ENCODE measurements at regions not wholly inside any gene's neighbourhood (a gene's known extent, or its start where the extent isn't known, plus 50 kb on each side); places are given as distances from the start of the nearest gene placed in this dataset.

GRCh38 chr21:28644762-28645161, 347.9 kb downstream of the LTN1 start:
- no peak for DNase-seq (ENCODE audit: low read depth)

GRCh38 chr21:28642891-28643290, 349.8 kb downstream of the LTN1 start:
- no peak for DNase-seq (ENCODE audit: low read depth)

- DNase-seq (ENCODE audit: low read depth) = no peak
Observed at GRCh38 chr21:28641731-28642130, 350.9 kb downstream of the LTN1 start.

DNA sequence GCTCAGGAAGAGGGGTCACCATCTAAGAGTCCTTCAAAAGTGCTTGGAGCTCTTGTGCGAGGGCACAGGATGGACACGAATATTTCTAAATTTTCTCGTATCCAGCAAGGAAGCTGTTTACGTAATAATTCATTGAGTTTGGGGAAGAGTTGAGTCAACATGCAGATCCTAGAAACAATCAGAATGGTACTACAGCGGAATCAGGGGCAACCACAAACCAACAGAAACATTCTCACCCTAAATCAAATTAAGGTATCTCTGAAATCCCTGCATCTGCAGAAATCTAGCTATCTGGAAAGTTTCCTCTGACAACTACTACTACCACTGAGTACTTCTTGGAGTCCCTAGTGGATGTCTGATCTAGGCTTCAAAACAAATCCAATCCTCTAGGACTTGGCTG, 352.4 kb downstream of the LTN1 start:
- no peak for DNase-seq (ENCODE audit: low read depth)

DNA sequence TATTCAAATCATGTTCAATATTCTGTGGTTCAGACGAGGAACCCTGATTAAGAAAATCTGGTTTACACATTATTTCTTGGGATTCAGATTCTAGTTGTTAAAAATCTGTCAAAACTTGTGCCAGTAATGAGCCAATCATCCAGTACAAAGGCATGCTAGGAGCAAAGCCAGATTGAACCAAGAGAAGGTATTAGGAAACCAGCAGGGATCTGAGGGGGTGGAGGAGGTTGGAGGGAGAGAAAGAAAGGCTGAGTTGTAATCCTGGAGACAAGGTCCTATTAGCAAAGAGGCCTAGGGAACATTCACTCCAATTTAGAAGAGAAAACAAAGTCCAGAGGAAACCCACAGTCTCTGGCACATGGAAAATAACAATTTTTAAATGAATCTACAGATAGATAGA, 352.9 kb downstream of the LTN1 start:
- DNase-seq (ENCODE audit: low read depth) = no peak

DNA sequence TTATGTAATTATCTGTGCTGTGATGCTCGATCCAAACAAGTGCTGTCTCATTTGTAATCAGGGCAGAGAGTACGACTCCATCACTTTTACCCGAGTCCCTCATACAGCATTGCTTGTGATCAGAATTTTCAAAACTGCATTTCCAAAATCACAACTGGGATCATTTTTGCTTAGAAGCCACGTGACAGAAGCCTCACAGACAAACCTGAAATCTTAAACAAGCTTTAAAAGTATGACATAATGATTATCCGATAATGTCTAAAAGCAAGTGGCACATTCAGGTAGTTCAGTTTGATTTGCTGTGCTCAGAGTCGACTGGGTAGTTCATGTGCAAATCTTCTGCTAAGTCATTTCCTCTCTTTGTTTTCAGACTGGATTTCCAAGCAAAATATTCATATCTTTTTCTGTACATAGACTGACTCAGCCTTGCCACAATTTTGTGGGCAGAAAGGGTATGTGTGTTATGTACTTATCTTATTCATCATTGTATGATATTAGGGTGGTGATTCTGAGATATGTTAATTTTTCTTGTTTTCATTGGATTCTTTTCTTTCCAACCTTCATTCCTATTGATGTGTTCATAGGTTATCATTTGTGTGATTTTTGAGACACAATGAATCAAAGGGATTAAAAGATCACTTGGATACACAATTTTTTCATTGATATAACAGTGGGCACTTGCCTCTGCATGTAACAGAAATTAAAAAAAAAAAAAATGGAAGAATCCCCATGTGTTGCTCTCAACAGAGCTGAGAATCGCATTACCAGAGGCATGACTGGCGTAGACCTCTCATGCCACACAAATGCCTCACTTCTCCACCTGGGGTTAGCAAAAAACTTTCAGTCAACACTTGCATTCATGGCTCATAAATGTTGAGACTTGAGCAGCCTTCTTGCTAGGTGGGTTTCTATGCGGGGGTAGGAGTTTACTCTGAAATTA, 355.7 kb downstream of the LTN1 start:
- DNase-seq (ENCODE audit: low read depth) = no peak

DNA sequence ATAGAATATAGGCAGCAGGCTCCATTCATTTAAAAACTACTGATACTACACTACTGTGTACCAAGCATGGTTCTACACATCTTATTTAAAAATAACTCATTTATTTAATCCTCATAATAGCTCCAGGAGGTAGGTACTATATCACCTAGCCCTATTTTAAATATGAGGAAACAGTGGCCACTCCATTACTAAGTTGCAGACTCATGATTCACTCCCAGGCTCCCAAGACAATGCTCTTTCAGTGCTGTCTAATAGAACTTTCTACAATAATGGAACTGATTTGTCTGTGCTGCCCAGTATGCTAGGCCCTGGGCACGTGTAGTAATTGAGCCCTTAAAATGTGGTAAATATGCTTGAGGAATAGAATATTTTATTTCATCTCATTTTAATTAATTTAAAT, 357.1 kb downstream of the LTN1 start:
- DNase-seq (ENCODE audit: low read depth) = no peak

DNA sequence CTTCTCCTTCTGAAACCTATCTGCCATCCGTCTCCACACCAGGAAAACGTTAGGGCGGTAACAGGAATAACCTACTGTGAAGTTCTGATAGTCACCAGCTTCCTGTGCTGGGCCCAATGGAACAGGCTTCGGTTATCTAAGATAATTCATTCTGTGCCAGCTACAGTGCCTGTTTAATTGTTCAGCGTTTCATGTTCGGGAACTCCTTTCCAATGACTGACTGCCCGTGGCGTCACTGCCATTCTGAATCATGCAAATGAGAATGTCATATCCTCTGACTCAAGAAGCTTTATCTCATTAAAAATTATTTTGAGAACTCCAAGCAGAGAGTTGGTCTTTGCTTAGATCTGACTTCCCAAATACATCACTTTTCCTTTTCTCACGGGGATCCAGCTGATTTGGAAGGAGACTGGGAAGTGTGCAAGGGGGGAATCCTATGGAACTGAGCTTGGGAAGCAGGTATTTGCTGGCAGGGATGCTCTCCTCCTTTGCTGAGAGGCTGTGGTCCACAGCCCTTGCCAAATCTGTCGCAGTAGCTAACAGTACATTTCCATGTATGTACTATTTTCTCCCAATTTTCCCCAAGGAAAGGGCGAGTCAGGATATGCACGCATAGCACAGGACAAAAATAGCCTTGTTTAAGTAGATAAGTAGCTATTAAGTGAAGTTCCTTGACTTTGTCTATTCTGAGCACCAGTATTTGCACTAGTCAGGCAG, 358.7 kb downstream of the LTN1 start:
- DNase-seq (ENCODE audit: low read depth) = no peak

GRCh38 chr21:28632755-28633408, 359.8 kb downstream of the LTN1 start:
- DNase-seq (ENCODE audit: low read depth) = no peak

DNA sequence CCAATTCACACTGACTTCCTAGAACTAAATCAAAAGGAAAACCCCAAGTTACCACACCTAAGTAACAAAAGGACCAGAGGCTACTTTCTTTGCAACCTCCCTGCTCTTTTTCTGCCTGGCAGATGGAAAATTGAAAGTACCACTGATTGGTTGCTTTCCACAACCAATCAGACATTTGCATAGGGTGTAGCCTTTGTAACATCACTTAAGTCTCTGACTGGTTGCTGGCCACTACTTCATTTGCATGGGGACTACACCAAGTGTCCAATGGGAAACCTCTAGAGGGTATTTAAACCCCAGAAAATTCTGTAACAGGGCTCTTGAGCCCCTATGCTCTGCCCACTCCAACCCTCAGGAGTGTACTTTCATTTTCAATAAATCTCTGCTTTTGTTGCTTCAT, 365.0 kb downstream of the LTN1 start:
- DNase-seq (ENCODE audit: low read depth) = no peak

- DNase-seq (ENCODE audit: low read depth) = no peak
Observed at GRCh38 chr21:28627261-28627660, 365.4 kb downstream of the LTN1 start.

DNA sequence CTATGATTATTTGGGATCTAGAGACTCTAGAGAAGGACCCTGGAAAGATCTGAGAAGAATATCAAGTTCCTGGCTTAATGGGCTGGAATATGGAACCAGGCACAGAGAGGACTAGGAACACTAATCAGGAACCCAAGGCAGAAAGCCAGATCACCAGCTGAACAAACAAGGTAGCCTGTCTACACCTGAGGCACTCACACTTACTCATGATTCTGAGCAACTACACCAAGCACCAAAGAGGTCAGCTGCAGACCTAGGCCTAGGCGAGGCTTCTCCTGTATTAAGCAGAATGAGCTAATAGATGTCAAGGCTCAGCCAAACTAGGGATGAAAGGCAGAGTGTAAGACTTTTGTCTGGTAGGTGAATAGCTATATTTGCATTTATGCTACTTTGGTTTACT, 368.1 kb downstream of the LTN1 start:
- DNase-seq (ENCODE audit: low read depth) = no peak

- DNase-seq (ENCODE audit: low read depth) = no peak
Observed at GRCh38 chr21:28617300-28617699, 375.4 kb downstream of the LTN1 start.

DNA sequence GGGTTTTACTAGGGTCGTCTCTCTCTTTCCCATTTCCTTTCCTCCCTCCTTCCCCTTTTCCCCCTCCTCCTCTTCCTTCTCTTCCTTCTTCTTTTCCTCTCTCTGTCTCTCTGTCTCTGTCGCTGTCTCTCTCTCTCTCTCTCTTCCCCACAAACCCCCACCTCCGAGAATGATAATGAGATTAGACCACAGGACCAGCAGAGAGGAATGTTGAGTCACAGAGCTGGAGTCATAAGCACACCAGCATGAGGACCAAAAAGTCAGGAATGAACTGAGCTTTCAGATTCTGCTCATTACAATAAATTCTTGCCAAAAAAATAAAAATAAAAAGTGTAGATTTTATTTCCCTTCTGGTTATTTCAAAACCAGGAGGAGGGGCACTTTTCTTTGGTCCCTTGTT, 377.4 kb downstream of the LTN1 start:
- no peak for DNase-seq (ENCODE audit: low read depth)

GRCh38 chr21:28614791-28615190, 377.9 kb downstream of the LTN1 start:
- no peak for DNase-seq (ENCODE audit: low read depth)

- no peak for DNase-seq (ENCODE audit: low read depth)
Observed at GRCh38 chr21:28608646-28609045, 384.0 kb downstream of the LTN1 start.

DNA sequence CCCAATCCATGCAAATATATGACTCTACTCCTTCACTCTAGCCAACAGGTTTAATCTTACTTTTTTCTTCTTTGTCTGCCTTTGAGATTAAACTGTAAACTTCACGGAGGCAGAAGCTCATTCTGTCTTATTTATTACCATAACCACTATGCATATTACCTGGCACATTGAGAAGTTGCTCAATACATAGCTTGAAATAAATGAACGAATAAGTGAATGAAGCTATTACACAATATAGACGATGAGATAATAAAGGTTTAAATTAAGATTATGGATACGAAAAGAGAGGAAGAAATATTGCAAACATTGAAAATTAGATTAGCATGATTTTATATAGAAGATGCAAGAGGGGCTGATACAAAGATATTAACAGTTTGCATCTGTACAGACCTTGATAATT, 385.1 kb downstream of the LTN1 start:
- no peak for DNase-seq (ENCODE audit: low read depth)

GRCh38 chr21:28604946-28605537, 387.6 kb downstream of the LTN1 start:
- DNase-seq (ENCODE audit: low read depth) = no peak

DNA sequence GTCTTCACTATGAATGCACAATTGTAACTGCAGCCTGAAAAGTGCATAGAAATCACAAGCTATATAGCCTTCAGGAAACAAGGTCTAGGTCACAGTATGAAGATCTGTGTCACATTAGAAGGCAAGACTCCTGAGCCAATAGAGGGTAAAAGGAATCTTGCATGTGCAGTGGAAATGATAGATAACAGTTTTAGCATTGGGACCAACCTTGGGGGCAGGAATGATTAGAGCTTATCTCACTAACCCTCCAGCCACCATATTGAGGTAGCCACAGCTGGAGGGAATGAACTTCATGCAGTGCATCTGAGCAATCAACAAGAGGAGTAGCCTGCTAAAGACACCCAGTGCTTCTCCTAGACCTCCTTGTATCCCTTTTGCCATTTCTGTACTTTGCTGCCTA, 390.1 kb downstream of the LTN1 start:
- DNase-seq (ENCODE audit: low read depth) = no peak

- DNase-seq (ENCODE audit: low read depth) = no peak
Observed at GRCh38 chr21:28598214-28598613, 394.5 kb downstream of the LTN1 start.

GRCh38 chr21:28592205-28592865, 400.3 kb downstream of the LTN1 start:
- DNase-seq (ENCODE audit: low read depth) = no peak

DNA sequence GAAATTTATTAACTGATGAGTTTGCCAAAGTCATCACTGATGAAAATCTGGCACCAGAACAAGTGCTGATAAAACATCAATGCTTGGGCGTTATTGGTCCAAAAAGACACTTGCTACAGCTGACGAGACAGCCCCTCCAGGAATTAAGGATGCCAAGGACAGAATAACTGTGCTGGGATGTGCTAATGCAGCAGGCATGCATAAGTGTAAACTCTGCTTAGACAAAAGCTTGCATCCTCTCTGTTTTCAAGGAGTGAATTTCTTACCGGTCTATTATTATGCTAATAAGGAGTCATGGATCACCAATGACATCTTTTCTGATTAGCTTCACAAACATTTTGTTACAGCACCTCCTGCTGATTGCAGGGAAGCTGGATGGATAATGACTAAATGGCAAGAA, 402.0 kb downstream of the LTN1 start:
- DNase-seq (ENCODE audit: low read depth) = no peak

Data from activated T-helper 1 cell treated with Interleukin-2 at 50 U/mL for 16 hours (primary cell).